ENCODE measurements at regions not wholly inside any gene's neighbourhood (a gene's known extent, or its start where the extent isn't known, plus 50 kb on each side); places are given as distances from the start of the nearest gene placed in this dataset.

DNA sequence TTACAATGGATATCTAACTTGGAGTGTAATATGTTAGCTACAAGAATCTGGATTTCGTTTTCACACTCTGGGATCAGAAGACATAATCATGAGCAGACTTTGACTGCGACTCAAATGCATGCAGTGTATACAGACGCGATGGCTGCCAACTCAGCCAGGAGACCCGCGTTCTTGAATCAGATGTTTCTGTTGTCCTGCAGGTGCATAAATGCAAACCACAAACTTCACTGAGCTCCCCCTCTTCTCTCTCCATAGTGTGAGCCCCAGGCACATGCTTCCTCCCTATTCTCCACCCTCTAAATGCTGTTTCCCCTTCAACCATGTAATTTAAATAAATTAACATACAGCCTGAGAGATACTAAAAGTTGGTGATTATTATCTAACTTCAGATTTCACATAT, 347.9 kb downstream of the DCHS2 start:
- no peak overlapping the region for H3K9ac ChIP-seq
- no peaks in the 10 kb centered on the region for H3K36me3 ChIP-seq (ENCODE audit: insufficient read depth)
- no peaks in the 10 kb centered on the region for H3K4me1 ChIP-seq (ENCODE audit: low read depth, poor library complexity, severe bottlenecking)
- H3K27ac ChIP-seq = no peak overlapping the region
- H4K20me1 ChIP-seq (ENCODE audit: insufficient read depth) = no peaks in the 10 kb centered on the region
- no peak overlapping the region for H3K4me3 ChIP-seq (IDR thresholded peaks at IDR 0.05; ENCODE audit: insufficient read depth, low read depth, low read length)
- H2AFZ ChIP-seq (ENCODE audit: low read depth) = no peak overlapping the region
- no peaks in the 10 kb centered on the region for H3K79me2 ChIP-seq (ENCODE audit: insufficient read depth, low read depth)
- no peaks in the 10 kb centered on the region for H3K27me3 ChIP-seq (ENCODE audit: insufficient read depth, low read depth)
- no peak overlapping the region for H3K4me2 ChIP-seq
- TF ChIP-seq, protein P1, sequence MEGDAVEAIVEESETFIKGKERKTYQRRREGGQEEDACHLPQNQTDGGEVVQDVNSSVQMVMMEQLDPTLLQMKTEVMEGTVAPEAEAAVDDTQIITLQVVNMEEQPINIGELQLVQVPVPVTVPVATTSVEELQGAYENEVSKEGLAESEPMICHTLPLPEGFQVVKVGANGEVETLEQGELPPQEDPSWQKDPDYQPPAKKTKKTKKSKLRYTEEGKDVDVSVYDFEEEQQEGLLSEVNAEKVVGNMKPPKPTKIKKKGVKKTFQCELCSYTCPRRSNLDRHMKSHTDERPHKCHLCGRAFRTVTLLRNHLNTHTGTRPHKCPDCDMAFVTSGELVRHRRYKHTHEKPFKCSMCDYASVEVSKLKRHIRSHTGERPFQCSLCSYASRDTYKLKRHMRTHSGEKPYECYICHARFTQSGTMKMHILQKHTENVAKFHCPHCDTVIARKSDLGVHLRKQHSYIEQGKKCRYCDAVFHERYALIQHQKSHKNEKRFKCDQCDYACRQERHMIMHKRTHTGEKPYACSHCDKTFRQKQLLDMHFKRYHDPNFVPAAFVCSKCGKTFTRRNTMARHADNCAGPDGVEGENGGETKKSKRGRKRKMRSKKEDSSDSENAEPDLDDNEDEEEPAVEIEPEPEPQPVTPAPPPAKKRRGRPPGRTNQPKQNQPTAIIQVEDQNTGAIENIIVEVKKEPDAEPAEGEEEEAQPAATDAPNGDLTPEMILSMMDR (conservative IDR thresholded peaks at IDR 0.05; ENCODE audit: low read depth, low read length) = no peak

DNA sequence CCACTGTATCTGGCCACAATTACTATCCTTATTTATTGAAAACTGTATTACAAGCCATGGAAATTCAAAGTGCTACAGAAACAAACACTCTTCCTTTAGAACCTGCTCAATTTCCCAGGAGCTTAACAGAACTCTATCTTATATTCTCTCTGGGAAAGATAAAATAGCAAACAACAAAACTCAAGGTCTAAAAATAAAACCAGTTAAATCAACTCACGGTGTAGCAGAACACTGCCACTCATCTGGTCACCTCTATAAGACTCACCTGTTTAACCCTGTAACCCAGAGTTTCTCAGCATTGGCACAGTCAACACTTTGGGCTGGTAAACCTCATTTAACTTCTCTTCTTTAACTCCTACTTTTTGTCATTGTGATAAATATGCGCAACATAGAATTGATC, 348.9 kb downstream of the DCHS2 start:
- Histone ChIP-seq H3K9ac (no peak overlapping the region), H3K27me3 (ENCODE audit: insufficient read depth, low read depth) (no peaks in the 10 kb centered on the region)
- TF ChIP-seq, protein P1 (conservative IDR thresholded peaks at IDR 0.05; ENCODE audit: low read depth, low read length) = no peak

DNA sequence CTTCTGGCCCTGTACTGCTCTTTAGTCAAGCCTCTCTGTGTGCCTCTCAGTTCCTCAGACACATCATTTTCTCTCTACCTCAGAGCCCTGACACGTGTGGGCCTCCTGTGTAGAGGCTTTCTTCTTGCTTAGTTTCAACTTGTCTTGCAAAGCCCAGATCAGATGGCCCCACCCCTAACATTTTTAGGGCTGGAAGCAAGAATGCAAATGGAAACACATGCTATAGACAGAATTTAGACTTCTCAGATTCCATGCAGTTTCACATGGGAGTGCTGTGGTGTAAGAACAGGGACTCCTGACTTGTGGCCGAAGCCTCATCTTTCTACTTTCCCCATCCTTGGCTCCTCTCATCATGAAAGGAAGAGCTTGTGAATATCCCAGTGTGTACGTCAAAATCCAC, 350.7 kb downstream of the DCHS2 start:
- Histone ChIP-seq H4K20me1 (ENCODE audit: insufficient read depth) (no peaks in the 10 kb centered on the region), H3K27ac (no peak overlapping the region), H3K27me3 (ENCODE audit: insufficient read depth, low read depth) (no peaks in the 10 kb centered on the region), H3K36me3 (ENCODE audit: insufficient read depth) (no peaks in the 10 kb centered on the region), H3K4me1 (ENCODE audit: low read depth, poor library complexity, severe bottlenecking) (no peaks in the 10 kb centered on the region), H2AFZ (ENCODE audit: low read depth) (no peak overlapping the region), H3K9ac (no peak overlapping the region), H3K4me2 (no peak overlapping the region), H3K79me2 (ENCODE audit: insufficient read depth, low read depth) (no peaks in the 10 kb centered on the region), H3K4me3 (IDR thresholded peaks at IDR 0.05; ENCODE audit: insufficient read depth, low read depth, low read length) (no peak overlapping the region)
- TF ChIP-seq, protein P1 (conservative IDR thresholded peaks at IDR 0.05; ENCODE audit: low read depth, low read length) = no peak

More for the DNA sequence above, 348.9 kb downstream of the DCHS2 start:
- Histone ChIP-seq H3K27ac (no peak overlapping the region), H4K20me1 (ENCODE audit: insufficient read depth) (no peaks in the 10 kb centered on the region), H3K4me2 (no peak overlapping the region), H3K79me2 (ENCODE audit: insufficient read depth, low read depth) (no peaks in the 10 kb centered on the region), H2AFZ (ENCODE audit: low read depth) (no peak overlapping the region), H3K36me3 (ENCODE audit: insufficient read depth) (no peaks in the 10 kb centered on the region), H3K4me1 (ENCODE audit: low read depth, poor library complexity, severe bottlenecking) (no peaks in the 10 kb centered on the region), H3K4me3 (IDR thresholded peaks at IDR 0.05; ENCODE audit: insufficient read depth, low read depth, low read length) (no peak overlapping the region)

DNA sequence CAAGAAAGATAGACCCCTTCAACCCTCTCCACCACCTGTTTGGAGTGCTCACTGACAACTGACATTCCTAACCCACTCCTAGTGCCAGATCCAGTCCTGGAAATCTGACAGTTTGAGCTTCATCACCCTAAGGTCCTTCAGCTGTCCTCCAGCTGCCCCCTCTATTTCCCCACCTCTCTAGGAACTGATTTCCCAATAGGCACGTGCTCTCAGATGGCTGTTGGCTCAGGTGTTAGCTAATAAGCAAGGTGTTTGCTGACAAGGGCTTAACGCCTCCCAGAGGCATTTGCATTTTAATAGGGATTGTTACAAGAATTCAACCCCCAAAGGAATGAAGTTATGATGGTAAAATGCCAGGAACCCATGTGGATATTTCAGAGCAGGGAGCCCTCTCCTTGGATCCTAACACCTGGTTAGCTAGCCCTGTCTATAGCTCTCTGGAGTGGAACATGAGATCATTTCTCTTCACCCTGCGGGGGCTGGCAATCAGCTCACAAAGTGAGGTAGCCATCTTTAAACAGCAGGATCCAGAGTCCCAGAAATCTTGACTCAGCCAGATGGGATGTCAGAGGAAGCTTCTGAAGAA, 348.5 kb upstream of the SFRP2 start:
- no peak overlapping the region for H2AFZ ChIP-seq (ENCODE audit: low read depth)
- H3K4me2 ChIP-seq = no peak overlapping the region
- no peaks in the 10 kb centered on the region for H3K36me3 ChIP-seq (ENCODE audit: insufficient read depth)
- H3K27me3 ChIP-seq (ENCODE audit: insufficient read depth, low read depth) = no peaks in the 10 kb centered on the region
- TF ChIP-seq, protein P1 (conservative IDR thresholded peaks at IDR 0.05; ENCODE audit: low read depth, low read length) = no peak
- no peaks in the 10 kb centered on the region for H3K4me1 ChIP-seq (ENCODE audit: low read depth, poor library complexity, severe bottlenecking)
- H3K9ac ChIP-seq = no peak overlapping the region
- no peak overlapping the region for H3K27ac ChIP-seq
- no peaks in the 10 kb centered on the region for H3K79me2 ChIP-seq (ENCODE audit: insufficient read depth, low read depth)
- H3K4me3 ChIP-seq (IDR thresholded peaks at IDR 0.05; ENCODE audit: insufficient read depth, low read depth, low read length) = no peak overlapping the region
- H4K20me1 ChIP-seq (ENCODE audit: insufficient read depth) = no peaks in the 10 kb centered on the region
